ENCODE measurements at regions not wholly inside any gene's neighbourhood (a gene's known extent, or its start where the extent isn't known, plus 50 kb on each side); places are given as distances from the start of the nearest gene placed in this dataset.

GRCh38 chr21:40990366-40990765 lies 143.4 kb upstream of the DSCAM start:
- no peak for DNase-seq

GRCh38 chr21:40997831-40998230 lies 150.9 kb upstream of the DSCAM start:
- DNase-seq: no peak

- DNase-seq: no peak
Observed at GRCh38 chr21:41000838-41001237, 153.9 kb upstream of the DSCAM start.

- no peak for DNase-seq
Observed at GRCh38 chr21:41006636-41007035, 159.7 kb upstream of the DSCAM start.

- DNase-seq: no peak
Observed at GRCh38 chr21:41008351-41008750, 159.6 kb upstream of the BACE2 start.

- peak in 1 of 2 donors; percentile 3 for DNase-seq
Observed at GRCh38 chr21:41008974-41009373, 159.0 kb upstream of the BACE2 start.

- DNase-seq: no peak
Observed at GRCh38 chr21:41009398-41010100, 158.4 kb upstream of the BACE2 start.

GRCh38 chr21:41010101-41010435 lies 157.9 kb upstream of the BACE2 start:
- no peak for DNase-seq

GRCh38 chr21:41011098-41011731 lies 156.7 kb upstream of the BACE2 start:
- no peak for DNase-seq

- no peak for DNase-seq
Observed at GRCh38 chr21:41011951-41012366, 156.0 kb upstream of the BACE2 start.

- no peak for DNase-seq
Observed at GRCh38 chr21:41012425-41012824, 155.5 kb upstream of the BACE2 start.

- DNase-seq: no peak
Observed at GRCh38 chr21:41016472-41016871, 151.5 kb upstream of the BACE2 start.

- DNase-seq: no peak
Observed at GRCh38 chr21:41018431-41018830, 149.5 kb upstream of the BACE2 start.

GRCh38 chr21:41023936-41024335 lies 144.0 kb upstream of the BACE2 start:
- DNase-seq: no peak

- no peak for DNase-seq
Observed at GRCh38 chr21:41024341-41024740, 143.6 kb upstream of the BACE2 start.

- no peak for DNase-seq
Observed at GRCh38 chr21:41024746-41025254, 143.2 kb upstream of the BACE2 start.

- no peak for DNase-seq
Observed at GRCh38 chr21:41029571-41029970, 138.4 kb upstream of the BACE2 start.

GRCh38 chr21:41031701-41032220 lies 136.2 kb upstream of the BACE2 start:
- DNase-seq: no peak

GRCh38 chr21:41032541-41032940 lies 135.4 kb upstream of the BACE2 start:
- no peak for DNase-seq

- no peak for DNase-seq
Observed at GRCh38 chr21:41037212-41037611, 130.7 kb upstream of the BACE2 start.

- no peak for DNase-seq
Observed at GRCh38 chr21:41037936-41038335, 130.0 kb upstream of the BACE2 start.

- no peak for DNase-seq
Observed at GRCh38 chr21:41043014-41043413, 124.9 kb upstream of the BACE2 start.

- peak in 1 of 2 donors; percentile 7 for DNase-seq
Observed at GRCh38 chr21:41045534-41046268, 122.3 kb upstream of the BACE2 start.

GRCh38 chr21:41048145-41048544 lies 119.8 kb upstream of the BACE2 start:
- DNase-seq: no peak
